ENCODE measurements at regions not wholly inside any gene's neighbourhood (a gene's known extent, or its start where the extent isn't known, plus 50 kb on each side); places are given as distances from the start of the nearest gene placed in this dataset.

GRCh38 chr17:52465407-52465806, 306.9 kb upstream of the CA10 start (continued):
- TF ChIP-seq ZNF514 (tag by site-specific recombination; IDR thresholded peaks at IDR 0.05) (no peak), GLI4 (tag by site-specific recombination; IDR thresholded peaks at IDR 0.05) (no peak), ZBTB1 (tag by site-specific recombination; IDR thresholded peaks at IDR 0.05) (no peak), ZNF138 (tag by site-specific recombination; IDR thresholded peaks at IDR 0.05; ENCODE audit: borderline replicate concordance) (no peak), PATZ1 (tag by site-specific recombination; IDR thresholded peaks at IDR 0.05) (no peak), REPIN1 (tag by site-specific recombination; IDR thresholded peaks at IDR 0.05; ENCODE audit: low read depth) (no peak)

GRCh38 chr17:52451294-52451861, 292.9 kb upstream of the CA10 start:
- CTCF ChIA-PET = no interaction called here

More at GRCh38 chr17:52451294-52451861, 292.9 kb upstream of the CA10 start:
- no peaks in the 10 kb centered on the region for H3K4me1 ChIP-seq (ENCODE audit: control insufficient read depth, insufficient read depth, low read length)
- H3K4me3 ChIP-seq (ENCODE audit: low read depth, low read length) = no peak overlapping the region
- no peaks in the 10 kb centered on the region for H3K36me3 ChIP-seq (ENCODE audit: control insufficient read depth in 2 of 2, insufficient read depth in 1 of 2, low read length in 2 of 2)
- H3K27ac ChIP-seq (ENCODE audit: extremely low read depth, low read depth, low read length) = no peak overlapping the region
- H3K9me3 ChIP-seq (ENCODE audit: control insufficient read depth, insufficient read depth, low read depth, low read length) = no peaks in the 10 kb centered on the region
- POLR2A ChIA-PET = no interaction called here
- TF ChIP-seq ZNF184 (tag by site-specific recombination; IDR thresholded peaks at IDR 0.05) = no peak
- no peak for TF ChIP-seq ZNF488 (tag by site-specific recombination; IDR thresholded peaks at IDR 0.05)
- no peak for TF ChIP-seq REST (tag by site-specific recombination; IDR thresholded peaks at IDR 0.05)
- no peak for TF ChIP-seq ZNF19 (tag by site-specific recombination; IDR thresholded peaks at IDR 0.05; ENCODE audit: low read depth)
- TF ChIP-seq ZNF391 (tag by site-specific recombination; IDR thresholded peaks at IDR 0.05; ENCODE audit: borderline replicate concordance, low read depth) = no peak
- TF ChIP-seq ZNF140 (tag by site-specific recombination; IDR thresholded peaks at IDR 0.05) = no peak
- TF ChIP-seq ZNF692 (tag by site-specific recombination; IDR thresholded peaks at IDR 0.05) = no peak
- no peak for TF ChIP-seq ZNF18 (tag by site-specific recombination; IDR thresholded peaks at IDR 0.05)
- TF ChIP-seq ZNF701 (tag by site-specific recombination; IDR thresholded peaks at IDR 0.05) = no peak
- TF ChIP-seq ZNF202 (tag by site-specific recombination; IDR thresholded peaks at IDR 0.05; ENCODE audit: borderline replicate concordance) = no peak
- no peak for TF ChIP-seq ZNF426 (tag by site-specific recombination; IDR thresholded peaks at IDR 0.05)
